ENCODE measurements at regions not wholly inside any gene's neighbourhood (a gene's known extent, or its start where the extent isn't known, plus 50 kb on each side); places are given as distances from the start of the nearest gene placed in this dataset.

DNA sequence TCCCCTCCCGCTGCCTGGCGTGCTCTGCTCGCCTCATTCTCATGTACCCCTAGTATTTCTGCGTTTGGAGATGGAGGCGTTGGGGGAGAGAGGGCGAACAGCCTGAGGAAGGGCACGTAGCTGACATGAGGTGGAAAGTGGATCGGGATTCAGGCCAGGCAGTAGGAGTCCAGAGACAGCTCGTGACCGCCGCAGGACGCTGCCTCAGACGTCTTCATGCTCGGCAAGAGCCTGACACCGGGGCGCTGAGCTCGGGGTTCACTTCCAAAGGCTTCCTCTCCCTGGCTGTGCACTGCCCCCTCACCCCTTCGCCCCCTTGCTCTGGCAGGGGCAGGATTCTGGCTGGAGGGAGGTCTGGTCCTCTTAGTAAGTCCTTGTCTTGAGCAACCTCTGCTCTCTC, 374.4 kb upstream of the MKI67 start:
- Histone ChIP-seq H3K4me3 (replicated peaks in 1 of 3; ENCODE audit: insufficient read depth in 1 of 3, low read depth in 1 of 3, low read length in 3 of 3) (no peak overlapping the region), H3K4me2 (ENCODE audit: insufficient read depth, low read length) (no peak overlapping the region), H3K27ac (ENCODE audit: insufficient read depth, low read depth, low read length) (no peak overlapping the region), H3K9me3 (replicated peaks; ENCODE audit: control insufficient read depth, insufficient read depth, low read length) (peaks cover 2% of the 10 kb centered on the region), H3K79me2 (ENCODE audit: control insufficient read depth, insufficient read depth, low read length) (no peaks in the 10 kb centered on the region), H3K4me1 (ENCODE audit: control insufficient read depth, extremely low read depth, insufficient read depth, low read length) (no peaks in the 10 kb centered on the region), H3K9ac (replicated peaks; ENCODE audit: extremely low read depth, insufficient read depth, low read length) (no peak overlapping the region), H3K9me1 (replicated peaks; ENCODE audit: control insufficient read depth, extremely low read depth, insufficient read depth, low read length) (no peaks in the 10 kb centered on the region), H3K27me3 (ENCODE audit: control insufficient read depth in 2 of 2, insufficient read depth in 2 of 2, low read length in 2 of 2) (no peaks in the 10 kb centered on the region), H2AFZ (ENCODE audit: low read depth, low read length) (no peak overlapping the region), H4K20me1 (replicated peaks; ENCODE audit: control insufficient read depth, extremely low read depth, insufficient read depth, low read length) (no peaks in the 10 kb centered on the region), H3K36me3 (ENCODE audit: control insufficient read depth in 2 of 2, extremely low read depth in 1 of 2, insufficient read depth in 2 of 2, low read length in 2 of 2) (no peaks in the 10 kb centered on the region)
- dilution Hi-C loops (cut with MboI; ENCODE audit: extremely low pct_ligation_motif_present, low sequenced_read_pairs) (no loop called here), intact Hi-C loops (cut with micrococcal nuclease) (no loop called here)
- TF ChIP-seq GATA2 (IDR thresholded peaks at IDR 0.05; ENCODE audit: insufficient read depth, insufficient read length, low read depth, low read length) (no peak), JUN (IDR thresholded peaks at IDR 0.05; ENCODE audit: borderline replicate concordance, insufficient read depth, insufficient read length, low read depth) (no peak), EZH2 (IDR thresholded peaks at IDR 0.05; ENCODE audit: borderline replicate concordance, low read depth, low read length, severe bottlenecking) (no peak), POLR2AphosphoS5 (IDR thresholded peaks at IDR 0.05; ENCODE audit: insufficient read depth, low read depth, low read length) (no peak), FOS (IDR thresholded peaks at IDR 0.05; ENCODE audit: borderline replicate concordance, insufficient read depth, low read length) (no peak), POLR2A (IDR thresholded peaks at IDR 0.05; ENCODE audit: low read depth, low read length) (no peak), MAX (IDR thresholded peaks at IDR 0.05; ENCODE audit: insufficient read depth, insufficient read length) (no peak), CTCF (IDR thresholded peaks at IDR 0.05; ENCODE audit: extremely low read depth in 1 of 2, insufficient read depth in 1 of 2, low read depth in 1 of 2, low read length in 2 of 2) (no peak), MYC (IDR thresholded peaks at IDR 0.05; ENCODE audit: low read depth, low read length) (no peak)
- FAIRE-seq (no peak), DNase-seq (ENCODE audit: low read depth, low spot score) (no peak)
- ChIA-PET CTCF (no interaction called here), POLR2A (no interaction called here)
- no TSS peak for BruUV-seq (replicated peaks)
